HG03558 (cell line): ENCODE measurements at regions not wholly inside any gene's neighbourhood (a gene's known extent, or its start where the extent isn't known, plus 50 kb on each side); places are given as distances from the start of the nearest gene placed in this dataset.

Experiments used
- ATAC-seq: cut with Tn5 transposase; IDR thresholded peaks from one replicate; pipeline ENCODE4 v1.9.1; 2021; ENCODE audit warnings: moderate number of reproducible peaks; ENCODE audit not compliant: unreplicated experiment; ENCODE audit errors: extremely low read depth

DNA sequence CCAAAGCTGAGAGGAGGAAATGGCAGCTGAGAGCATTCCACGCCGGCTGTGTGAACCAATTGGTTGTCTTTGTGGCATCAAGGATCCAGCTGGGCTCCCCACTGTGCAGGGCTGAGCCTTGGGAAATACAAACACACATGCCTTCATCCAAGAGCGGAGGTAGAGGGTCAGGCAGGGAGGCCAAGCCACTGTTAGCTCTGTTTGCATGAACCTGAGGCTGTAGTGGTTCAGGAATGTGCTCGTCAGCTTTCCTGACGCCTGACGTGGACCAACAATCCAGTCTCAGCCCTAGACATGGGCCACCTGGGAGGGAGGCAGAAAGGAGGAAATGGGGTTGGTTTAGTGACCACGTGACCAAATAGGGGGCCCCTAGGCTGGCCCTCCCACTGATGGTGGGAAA lies 276.9 kb downstream of the TLE3 start:
- ATAC-seq: no peak

DNA sequence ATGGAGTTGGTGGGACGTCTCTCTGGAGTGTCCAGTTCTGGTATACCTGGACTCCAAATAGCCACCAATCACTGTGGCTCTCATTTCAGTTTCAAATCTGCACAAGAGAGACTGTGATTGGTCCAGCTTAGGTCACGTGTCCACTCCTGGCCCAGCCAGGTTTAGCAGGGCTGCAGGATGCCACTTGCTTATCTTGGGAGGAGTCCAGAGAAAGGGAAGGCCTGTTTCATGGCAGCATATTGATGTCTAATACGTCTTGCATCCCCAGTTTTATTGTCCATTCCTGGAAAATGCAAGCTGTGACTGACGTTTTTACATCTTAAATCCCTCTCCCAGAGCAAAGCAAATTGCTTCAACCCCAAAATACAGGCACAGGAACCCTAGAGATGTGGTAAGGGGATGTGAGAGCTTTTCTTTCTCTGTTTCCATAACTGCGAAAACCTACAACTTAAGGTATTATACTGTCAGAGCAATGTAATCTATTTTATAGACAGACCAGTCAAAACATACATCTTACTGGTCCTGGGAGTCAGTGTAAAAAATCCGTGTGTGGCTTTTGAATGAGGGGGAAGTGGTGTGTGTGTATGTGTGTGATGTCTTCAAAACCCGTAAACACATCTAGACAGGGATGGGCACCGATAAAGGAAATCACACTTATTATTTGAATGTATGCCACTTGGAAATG lies 274.4 kb downstream of the TLE3 start:
- no peak for ATAC-seq

DNA sequence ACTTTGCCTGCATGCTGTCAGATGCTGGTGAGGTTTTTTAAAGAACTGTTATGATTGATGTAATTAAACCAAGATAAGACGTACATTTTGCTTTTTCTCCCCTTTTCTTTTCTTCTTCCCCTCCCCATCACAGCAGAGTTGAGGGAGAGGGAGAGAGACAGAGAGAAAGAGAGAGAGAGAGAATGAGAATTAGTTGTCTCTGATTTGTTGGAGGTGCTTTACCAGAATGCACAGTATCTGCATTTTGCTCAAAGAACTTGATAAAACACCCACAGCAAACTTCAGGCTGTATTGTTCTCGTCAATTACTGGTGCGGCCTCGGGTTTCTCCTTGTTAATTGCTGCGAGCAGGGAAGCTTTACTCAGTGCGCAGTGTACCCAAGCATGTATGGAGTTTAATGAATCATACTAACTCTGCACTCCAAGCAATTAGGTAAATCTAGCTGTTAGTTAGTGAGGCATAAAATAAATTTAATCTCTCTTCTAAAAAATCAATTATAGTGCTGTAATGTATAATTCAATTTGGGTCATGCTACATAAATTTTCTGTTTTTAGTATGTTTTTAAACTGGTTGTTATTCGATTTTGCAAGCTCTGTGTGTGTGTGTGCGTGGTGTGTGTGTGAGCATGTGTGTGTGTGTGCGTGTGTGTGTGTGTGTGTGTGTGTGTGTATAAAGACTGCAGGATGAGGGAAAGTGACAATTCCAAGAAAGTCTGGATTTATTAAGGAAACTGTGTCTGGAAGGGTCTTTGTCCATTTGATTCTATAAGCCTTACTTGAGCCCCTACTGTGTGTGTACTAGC lies 273.4 kb downstream of the TLE3 start:
- ATAC-seq: no peak

DNA sequence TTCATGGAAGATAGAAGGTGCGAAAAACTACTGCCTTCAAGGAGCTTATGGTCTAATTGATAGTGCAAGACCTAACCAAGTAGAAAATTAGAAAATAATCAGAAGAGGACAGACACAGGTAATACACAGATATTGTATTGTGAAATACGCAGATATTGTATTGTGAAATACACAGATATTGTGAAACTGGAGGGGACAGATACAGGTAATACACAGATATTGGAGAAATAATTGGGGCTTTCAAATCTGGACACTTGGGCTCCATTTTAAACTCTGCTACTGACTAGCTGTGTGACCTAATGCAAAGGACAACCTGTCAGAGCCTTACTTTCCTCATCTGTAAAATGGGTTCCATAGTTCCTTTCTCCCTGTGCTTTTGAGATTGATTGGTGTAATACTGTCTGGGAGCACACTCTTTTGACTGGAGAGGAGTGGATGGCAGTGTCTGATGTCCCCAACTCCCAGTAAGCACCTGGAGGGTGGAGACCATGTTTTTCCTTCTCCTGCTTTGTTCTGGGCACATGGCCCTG lies 272.8 kb downstream of the TLE3 start:
- ATAC-seq: no peak

DNA sequence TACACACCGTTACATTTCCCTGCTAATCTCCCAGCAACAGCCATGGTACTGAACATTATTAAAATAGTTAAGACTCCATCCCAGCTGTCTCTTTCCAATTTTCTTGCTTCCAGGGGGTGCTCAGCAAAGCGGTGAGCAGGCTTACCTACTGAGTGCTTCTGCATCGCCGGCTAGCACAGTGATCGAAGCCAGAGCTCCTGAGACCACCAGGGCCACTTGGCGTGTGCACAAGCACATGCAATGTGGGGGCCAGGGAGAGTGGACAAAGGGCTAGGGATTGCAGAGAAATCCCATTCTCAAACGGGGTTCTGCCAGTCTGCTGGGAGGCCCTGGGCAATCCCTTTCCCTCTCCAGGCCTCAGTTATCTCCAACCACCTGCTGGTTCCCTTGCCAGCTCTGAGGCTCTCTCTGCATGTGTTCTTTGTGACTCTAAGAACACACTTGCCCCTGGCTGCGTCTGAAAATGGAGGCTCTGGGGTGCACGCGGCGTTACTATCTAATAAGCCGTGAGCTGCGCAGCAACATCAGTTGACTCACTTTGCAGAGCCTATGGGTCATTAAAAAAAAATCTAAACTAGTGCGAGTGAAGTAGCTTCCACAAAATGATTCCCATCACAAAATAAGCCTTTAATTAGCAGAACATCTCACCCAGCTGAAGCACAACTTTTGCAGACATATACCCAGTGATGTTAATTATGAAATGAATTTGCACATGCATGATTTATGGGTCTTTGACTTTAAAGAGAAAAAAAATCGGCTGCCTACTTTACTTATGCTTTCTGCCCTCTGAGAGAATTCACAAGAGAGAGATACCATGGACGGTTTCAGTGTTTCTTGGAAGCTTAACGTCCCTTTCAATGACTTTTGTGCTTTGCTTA lies 271.5 kb downstream of the TLE3 start:
- no peak for ATAC-seq

DNA sequence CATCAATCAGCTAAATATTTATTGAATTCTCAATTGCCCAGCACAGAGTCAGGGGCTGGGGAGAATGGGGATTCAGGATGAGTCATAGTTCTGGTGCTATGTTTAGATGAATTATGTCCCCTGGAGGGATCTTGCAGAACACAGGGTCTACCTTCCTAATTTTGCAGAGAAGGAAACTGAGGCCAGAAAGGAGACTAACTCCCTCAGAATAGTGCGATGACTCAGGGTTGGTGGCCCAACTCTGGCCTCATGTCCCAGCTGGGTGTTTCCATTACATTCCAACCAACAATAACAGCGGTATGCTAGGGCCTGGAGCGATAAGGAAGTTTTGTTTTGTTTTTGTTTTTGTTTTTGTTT lies 270.9 kb downstream of the TLE3 start:
- ATAC-seq: no peak

DNA sequence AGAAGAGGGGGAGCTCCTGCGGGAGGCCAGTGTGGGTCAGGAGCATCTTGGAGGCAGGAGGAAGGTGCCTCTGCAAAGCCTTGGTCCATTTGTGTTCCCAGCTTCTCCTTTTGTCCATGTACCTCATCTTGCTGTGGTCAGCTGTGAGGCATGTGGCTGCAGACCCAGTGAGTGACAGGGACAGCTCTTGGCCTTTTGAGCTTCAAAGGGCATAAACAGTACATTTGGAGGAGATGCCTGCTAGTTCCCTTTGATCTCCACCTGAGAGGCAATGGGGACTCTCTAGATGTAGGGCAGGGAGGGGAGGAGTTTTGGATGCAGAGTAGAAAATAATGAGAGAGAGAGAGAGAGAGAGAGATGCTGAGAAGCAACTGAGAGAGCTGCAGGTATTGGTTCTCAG lies 270.0 kb downstream of the TLE3 start:
- no peak for ATAC-seq

DNA sequence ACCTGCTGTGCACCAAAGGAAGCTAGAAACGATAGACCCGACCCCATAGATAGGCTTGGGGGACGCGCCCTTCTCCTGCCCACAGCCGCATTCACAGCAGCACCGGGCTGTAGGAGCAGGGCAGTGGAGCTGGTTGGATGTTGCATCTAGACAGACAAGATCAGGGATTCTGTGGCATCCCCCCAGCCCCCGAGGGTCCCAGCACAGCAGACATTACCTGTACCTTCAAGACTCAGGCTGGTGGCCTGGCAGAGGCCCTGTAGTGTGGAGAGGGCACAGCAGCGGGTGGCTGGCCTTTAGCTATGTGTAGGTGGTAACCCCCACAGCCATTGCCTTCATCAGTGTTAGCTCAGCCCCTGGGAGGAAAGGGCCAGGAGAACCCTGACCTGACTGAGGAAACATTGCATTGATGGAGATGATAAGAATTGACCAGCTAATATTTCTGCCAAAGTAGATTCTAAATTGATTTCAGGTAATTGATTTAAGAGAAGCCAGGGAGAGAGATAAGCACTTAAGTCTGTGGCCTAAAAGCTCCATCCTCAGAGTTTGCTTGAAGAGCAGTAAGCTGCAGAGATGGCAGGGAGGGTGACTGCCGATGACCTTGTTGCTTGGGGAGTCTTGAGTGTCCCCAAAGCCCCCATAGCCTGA lies 269.4 kb downstream of the TLE3 start:
- ATAC-seq: no peak

DNA sequence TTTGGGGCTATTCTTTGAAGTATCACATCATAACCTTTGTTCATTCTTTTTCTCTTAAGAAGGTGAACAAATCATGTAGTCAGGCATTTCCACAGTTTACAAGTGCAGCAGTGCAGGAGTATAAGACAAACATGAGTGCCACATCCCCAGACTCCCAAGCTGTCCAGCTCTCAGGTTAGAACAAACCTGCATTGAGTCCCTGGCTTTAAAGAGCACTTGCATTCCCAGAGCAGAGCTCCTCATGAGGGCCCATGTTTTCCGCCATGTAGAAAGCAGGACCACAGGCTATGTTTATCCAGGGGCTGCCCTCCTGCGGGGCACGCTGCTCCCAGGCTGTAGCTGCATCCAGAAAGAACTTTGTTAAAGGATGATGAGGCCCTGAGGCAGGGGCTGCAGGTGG lies 267.7 kb downstream of the TLE3 start:
- no peak for ATAC-seq

DNA sequence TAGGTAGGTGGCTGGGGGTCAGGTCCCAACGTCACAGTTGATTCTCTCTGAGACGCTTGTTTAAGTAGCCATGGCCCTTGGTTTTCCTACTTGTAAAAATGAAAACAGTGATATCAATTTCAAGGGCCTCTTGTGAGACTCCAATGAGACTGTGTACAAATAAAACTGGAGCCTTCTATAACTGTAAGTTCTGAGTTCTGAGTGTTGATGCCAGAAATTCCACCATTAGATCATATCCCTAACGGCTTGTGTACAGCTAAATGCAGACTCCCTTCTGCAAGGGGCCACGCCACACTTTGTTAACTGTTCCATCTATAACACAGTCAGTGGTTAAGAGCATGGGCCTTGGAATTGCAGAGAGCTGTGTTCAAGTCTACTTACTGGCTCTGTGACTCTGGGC lies 267.3 kb downstream of the TLE3 start:
- ATAC-seq: no peak

DNA sequence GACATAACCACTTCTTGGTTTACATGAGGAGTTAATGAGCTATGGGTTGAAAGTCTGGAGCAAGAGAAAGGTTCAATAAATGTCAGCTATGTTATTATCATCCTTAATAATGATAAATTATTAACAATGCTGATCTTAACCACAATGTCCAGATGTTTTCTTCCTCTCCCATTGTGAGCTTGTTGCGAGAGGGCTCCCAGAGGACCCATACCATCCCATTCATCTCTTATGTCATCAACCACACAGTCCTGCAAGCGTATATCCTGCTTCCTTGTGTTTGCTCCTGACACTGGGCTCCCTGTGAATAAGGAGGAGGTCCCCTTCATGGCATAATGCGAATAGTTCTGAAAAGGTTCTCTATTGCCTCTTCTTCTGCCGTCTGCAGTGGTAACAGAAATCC lies 266.8 kb downstream of the TLE3 start:
- no peak for ATAC-seq

DNA sequence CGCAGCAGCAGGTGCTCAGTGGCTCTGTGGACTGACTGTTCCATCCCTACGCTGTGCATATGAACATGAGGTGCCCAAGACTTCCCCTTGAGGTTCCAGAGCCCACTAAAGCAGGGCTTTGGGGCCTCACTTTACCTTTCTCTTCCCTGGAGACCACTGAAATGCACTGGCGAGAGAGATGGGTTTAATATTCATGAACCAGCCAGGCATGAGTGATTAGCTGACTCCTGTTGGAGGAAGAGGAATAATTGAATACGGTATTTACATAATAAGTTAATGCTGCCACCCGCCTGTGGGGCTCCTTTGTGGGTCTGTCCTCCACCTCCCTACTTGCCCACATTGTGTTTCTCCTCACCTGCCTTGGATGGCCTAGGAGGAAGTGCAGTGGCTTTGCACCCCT lies 263.4 kb downstream of the TLE3 start:
- ATAC-seq: no peak

DNA sequence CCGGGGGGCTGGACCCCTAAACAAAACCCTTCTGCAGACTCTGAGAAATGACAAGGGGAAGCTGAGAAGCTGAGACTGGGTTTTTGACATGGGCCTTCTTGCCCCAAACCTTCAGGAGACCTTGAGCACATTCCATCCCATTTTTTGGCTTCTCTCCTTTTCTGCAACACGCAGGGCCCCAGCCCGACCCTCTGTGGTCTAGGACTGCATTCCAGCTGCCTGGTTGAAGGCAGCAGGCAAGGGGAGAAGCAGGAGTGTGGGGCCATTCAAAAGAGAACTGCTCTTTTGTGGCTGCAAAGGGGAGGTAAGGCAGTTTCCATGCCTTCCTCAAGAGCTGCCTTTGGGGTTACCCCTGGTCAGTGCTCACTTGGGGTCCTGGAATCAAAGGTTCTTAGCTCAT lies 263.0 kb downstream of the TLE3 start:
- ATAC-seq: no peak

DNA sequence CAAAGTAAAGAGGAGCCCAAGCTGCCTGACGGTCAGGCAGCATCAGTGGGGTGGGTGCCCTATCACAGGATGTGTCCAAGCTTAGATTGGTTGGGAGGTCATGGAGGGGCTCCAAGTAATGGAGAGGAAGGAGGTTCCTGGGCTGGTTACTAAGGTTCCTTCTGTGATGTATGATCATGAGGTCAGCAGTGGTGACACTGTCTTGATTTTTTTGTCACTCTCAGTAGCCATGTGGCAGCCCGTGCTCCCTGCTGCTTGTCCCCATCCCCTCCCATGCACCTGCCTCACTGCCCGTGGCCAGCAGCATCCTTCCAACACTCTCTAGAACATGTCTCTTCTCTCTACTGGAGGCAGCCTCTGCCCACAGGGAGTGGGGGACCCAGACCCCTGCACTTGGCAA lies 261.7 kb downstream of the TLE3 start:
- no peak for ATAC-seq

DNA sequence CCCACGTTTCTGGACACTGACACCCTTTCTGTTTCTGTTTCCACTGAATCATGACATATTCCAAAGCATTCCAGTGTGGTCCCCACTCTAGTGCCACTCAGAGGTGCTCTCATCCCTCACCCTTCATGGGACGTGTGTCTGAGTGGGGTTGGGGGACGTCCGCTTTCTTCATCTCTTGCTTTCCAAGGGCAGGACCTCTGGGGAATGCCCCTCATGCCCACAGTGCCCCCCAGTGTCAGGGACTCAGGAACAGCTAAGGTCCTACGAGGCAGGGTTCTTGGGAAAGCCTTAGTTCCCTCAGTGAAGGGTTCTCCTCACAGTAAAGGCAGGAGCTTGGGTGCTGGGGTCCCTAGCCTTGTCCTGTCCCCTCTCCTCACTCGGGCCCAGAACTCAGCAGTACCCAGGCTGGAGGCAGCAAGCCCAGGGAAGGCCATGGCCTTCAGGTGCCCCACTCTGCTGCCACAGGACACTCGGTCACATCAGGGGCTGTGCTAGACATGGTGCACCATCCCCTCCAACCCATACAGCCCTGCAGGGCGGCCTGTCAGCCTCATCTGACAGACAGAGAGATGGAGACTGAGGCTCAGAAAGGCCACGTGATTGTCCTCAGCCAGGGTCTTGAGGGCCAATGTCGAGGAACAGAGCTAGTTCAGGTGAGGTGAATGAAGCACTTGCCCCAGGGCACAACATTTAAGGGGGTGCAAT lies 261.0 kb downstream of the TLE3 start:
- ATAC-seq: no peak

DNA sequence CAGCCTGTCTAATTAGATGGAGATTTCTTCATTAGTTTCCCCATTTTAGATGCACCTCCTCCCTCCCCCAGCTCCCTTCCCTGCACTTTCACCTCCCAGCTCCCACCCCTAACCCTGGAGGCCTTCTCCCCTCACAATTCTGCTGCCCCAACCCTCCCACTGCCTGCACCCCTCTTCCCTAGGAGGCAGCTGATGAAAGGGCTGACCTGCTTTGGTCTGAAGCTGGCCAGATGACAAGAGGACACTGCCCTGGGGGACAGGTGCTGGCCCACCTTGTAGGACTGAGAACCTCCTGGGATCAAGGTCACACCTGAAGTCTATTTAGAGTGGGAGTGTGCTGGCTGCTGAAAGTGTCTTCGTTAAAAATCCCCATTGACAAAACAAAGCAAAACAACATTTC lies 259.4 kb downstream of the TLE3 start:
- no peak for ATAC-seq

DNA sequence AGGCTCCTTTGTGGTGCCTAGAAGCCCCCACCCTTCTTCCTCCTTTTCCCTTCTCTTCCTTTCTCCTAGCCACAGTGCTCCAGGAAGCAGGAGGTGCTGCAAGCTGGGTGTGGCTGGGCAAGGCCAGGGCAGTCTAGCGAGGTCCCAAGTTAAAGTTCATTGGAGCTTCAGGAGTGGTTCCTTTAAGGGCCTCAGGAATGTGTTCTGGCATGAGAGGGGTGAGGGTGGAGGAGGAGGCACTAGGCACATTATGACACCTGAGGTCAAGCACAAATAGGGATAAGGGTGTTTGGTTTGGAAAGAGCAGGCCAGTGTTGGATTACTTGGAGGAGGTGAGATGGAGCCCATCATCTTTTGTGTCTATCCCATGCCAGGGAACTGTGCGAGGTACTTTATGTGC lies 258.7 kb downstream of the TLE3 start:
- no peak for ATAC-seq

DNA sequence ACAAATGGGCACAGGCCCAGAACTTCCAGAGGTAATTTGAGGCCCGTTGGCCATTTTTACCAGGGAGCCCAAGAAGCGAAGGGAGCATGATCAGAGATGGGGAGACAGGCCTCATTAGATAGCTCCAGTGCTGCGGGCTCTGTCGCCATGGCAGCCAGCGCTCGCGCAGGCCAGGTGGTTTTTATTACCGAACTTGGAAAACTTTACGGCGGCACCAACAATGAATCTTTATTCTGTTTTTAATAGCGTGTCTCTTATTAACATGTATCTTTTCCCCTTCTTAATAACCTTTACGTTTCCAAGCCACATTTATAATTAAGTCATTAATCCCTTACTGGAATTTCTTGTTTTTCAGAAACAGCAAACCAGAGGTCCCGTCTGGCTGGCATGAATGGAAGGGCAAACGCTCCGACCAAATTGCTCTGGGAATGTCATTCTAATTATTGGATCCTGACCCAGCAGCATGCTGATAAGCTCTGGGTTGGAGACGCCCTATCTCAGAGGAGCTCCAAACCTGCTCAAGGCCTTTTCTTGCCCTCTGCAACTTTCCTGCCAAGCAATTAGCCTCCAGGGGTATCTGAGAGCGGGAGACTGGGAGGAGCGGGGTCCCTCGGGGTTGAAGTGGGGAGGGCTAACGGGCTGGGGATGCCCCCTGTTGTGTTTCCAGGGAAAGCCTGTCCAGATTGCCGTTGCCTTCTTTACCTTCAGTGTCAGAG lies 256.4 kb downstream of the TLE3 start:
- ATAC-seq: no peak

DNA sequence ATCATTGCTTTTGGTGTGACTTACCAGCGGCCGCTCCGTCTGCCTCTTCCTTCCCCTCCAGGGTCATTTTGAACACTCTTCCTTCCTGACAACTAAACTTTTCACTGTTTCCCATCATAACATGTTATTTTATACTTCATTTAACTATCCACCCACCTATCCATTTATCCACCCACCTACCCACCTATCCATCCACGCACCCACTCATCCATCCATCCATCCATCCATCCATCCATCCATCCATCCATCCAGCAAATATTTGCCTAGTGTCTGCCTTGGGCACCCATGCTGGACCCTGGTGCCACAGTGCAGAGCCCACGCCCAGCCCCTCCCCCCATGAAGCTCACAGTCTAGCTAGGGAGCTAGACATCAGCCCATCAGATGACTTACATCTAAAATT lies 254.9 kb downstream of the TLE3 start:
- no peak for ATAC-seq
